ENCODE measurements at regions not wholly inside any gene's neighbourhood (a gene's known extent, or its start where the extent isn't known, plus 50 kb on each side); places are given as distances from the start of the nearest gene placed in this dataset.

DNA sequence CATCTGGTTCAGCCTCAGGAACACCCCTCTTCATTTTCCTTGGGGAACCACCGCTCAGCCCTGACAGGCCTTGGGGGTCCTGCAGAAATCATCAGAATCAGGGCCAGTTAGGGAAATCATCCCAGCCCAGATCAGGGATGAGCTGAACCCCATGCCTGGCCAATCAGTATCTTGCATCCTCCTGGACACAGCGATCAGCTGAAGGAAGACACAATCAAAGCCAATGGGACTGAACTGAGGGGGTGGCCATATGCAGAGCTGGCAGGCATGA, 395.4 kb downstream of the MATN1 start:
- TF ChIP-seq TOX (CRISPR knock-in tag; IDR thresholded peaks at IDR 0.05; ENCODE audit: borderline replicate concordance): no peak
- ATAC-seq: no peak

DNA sequence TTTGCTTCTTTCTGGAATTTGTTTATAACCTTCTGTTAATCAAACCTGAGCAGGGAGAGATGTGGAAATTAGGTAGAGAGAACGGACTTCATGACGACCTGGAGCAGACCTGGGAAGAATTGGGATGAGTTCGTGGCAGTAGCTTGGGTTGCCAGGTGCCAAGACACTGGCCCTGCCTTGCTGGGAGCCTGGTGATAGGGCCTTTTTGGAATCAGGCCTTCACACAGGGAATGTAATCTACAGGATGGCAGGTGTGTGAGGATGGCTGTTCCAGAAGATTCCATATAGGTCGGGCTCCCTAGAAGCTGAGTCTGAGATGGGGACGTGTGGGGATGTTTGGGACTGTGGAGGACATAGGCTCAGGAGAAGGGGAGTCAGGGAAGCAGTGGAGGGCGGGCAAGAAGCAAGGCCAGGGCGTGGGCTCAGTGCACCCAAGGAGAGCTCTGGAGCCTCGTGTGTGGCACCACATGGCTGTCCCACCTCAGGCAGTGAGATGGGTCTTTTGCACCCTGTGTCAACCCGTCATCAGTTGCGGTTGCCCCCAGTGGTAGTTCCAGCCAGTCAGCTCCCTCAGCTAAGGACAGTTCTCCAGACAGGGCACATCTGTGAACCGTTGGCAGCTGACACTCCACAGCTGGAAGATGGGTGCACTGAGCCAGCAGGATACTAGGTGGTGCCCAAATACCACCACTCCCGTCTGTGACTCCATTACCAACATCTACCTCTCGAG, 395.9 kb downstream of the MATN1 start:
- TF ChIP-seq TOX (CRISPR knock-in tag; IDR thresholded peaks at IDR 0.05; ENCODE audit: borderline replicate concordance): no peak
- TF ChIP-seq, protein P1, sequence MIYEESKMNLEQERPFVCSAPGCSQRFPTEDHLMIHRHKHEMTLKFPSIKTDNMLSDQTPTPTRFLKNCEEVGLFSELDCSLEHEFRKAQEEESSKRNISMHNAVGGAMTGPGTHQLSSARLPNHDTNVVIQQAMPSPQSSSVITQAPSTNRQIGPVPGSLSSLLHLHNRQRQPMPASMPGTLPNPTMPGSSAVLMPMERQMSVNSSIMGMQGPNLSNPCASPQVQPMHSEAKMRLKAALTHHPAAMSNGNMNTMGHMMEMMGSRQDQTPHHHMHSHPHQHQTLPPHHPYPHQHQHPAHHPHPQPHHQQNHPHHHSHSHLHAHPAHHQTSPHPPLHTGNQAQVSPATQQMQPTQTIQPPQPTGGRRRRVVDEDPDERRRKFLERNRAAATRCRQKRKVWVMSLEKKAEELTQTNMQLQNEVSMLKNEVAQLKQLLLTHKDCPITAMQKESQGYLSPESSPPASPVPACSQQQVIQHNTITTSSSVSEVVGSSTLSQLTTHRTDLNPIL (CRISPR knock-in tag; IDR thresholded peaks at IDR 0.05; ENCODE audit: low read depth): no peak
- TF ChIP-seq ARNTL (CRISPR knock-in tag; IDR thresholded peaks at IDR 0.05; ENCODE audit: borderline replicate concordance, low read depth): no peak
- TF ChIP-seq CSDC2 (CRISPR knock-in tag; IDR thresholded peaks at IDR 0.05): no peak
- TF ChIP-seq SNAI2 (CRISPR knock-in tag; IDR thresholded peaks at IDR 0.05): no peak
- no peak for TF ChIP-seq ZNF565 (CRISPR knock-in tag; conservative IDR thresholded peaks at IDR 0.05; ENCODE audit: low read depth)
- TF ChIP-seq ZNF70 (CRISPR knock-in tag; IDR thresholded peaks at IDR 0.05): no peak
- TF ChIP-seq ZFP3 (CRISPR knock-in tag; IDR thresholded peaks at IDR 0.05): no peak
- no peak for TF ChIP-seq TCF4 (CRISPR knock-in tag; IDR thresholded peaks at IDR 0.05; ENCODE audit: borderline replicate concordance)
- no peak for TF ChIP-seq PPARA (CRISPR knock-in tag; IDR thresholded peaks at IDR 0.05; ENCODE audit: borderline replicate concordance)
- no peak for TF ChIP-seq GLIS3 (CRISPR knock-in tag; IDR thresholded peaks at IDR 0.05)
- no peak for ATAC-seq

DNA sequence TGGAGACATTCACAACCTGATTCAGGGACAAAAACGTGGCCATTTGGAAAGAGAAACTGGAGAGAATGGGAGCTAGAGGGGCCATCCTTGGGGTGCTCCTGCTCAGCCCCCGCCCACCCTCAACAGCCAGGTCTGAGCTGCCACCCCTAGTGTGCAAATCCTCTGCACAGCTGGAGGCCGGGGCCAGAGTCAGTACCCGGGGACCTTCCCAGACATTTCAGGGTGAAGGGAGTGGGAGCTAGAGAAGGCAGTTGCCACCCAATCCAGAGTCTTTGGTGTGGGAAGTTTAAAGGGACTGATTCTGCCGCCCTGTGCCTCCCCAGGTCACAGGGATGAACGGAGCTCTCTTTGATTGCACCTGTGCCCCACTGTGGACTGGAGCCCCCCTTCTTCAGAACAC, 397.4 kb downstream of the MATN1 start:
- no peak for TF ChIP-seq ZNF70 (CRISPR knock-in tag; IDR thresholded peaks at IDR 0.05)
- TF ChIP-seq ZFP3 (CRISPR knock-in tag; IDR thresholded peaks at IDR 0.05): no peak
- TF ChIP-seq SNAI2 (CRISPR knock-in tag; IDR thresholded peaks at IDR 0.05): no peak
- no peak for ATAC-seq

DNA sequence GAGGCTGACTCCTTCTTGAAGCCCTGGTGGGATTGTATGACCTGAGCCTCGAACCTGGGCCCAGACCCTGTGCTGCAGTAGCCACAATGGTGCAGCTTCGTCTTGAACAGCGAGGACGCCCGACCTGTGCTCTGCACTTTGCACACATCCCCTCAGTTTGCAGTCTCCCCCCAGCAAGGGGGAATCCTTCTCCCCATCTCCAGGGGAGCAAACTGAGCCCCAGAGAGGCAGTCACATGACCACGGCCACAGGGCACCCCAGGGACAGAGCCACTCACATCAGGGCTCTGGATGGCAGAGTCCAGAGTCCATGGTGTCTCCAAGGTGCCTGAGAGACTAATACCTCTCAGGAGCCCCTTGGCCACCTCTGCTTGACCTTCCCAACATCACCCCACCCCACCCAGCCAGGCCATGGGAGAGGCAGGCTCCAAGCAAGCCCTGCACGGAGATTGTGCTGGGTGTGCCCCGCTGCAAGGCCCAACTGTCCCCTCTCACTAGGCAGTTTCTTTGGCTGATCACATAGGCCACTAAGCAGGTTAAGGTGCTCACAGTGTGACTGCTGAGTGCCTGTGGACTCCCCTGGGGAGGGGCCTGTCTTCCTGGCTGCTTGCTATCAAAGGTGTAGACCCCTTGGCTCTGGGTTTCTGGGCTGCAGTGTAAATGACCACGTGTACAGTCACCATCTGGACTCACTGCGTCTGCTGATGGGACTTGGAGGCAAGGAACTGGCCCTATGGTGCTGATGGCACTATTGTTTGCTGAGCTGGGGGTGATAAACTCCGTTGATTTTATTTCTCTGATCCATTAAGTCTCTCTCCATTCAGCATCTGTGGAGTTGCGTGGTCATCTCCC, 398.1 kb downstream of the MATN1 start:
- ATAC-seq: no peak
- TF ChIP-seq ZNF8 (CRISPR knock-in tag; IDR thresholded peaks at IDR 0.05) (no peak), SNAI2 (CRISPR knock-in tag; IDR thresholded peaks at IDR 0.05) (no peak), RARB (CRISPR knock-in tag; IDR thresholded peaks at IDR 0.05) (no peak), OSR1 (CRISPR knock-in tag; IDR thresholded peaks at IDR 0.05) (no peak), CSDC2 (CRISPR knock-in tag; IDR thresholded peaks at IDR 0.05) (no peak)

DNA sequence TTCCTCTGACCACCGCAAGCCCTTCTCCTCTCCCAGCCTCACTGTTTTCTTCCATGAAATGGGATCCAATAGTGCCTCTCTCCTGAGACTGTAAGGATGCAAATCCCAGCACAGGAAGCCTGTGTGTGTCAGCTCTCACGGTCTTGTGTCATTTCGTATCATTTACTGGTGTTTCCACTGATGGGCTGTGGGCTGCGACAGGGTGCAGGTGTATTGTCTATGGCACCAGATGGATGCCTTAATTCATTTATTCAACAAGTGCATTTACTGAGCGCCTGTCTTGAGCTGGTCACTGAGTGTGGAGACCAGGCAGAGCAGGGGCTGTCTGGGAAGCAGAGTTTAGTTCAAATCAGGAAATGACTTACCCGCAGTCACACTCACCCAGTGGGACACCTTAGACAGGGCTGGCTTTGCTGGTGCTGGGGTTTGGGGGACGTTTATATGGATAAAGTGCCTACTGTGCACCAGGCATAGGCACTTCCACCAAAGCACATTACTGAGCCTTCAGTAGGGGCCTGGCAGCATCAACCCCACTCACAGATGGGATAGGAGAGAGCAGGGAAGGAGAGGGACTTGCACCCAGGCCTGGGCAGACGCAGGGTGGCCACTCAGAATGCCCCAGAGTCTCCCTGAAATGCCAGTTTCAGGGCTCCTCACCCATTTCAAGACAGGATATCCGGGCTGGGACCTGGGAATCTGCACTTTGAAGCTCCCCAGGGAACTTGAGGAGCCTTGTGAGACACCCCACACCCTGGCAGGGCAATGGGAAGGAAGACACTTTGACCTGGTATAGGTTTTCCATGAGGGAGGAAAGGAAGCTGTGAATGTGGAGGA, 398.9 kb downstream of the MATN1 start:
- no peak for TF ChIP-seq ZNF565 (CRISPR knock-in tag; conservative IDR thresholded peaks at IDR 0.05; ENCODE audit: low read depth)
- no peak for TF ChIP-seq ARNTL (CRISPR knock-in tag; IDR thresholded peaks at IDR 0.05; ENCODE audit: borderline replicate concordance, low read depth)
- no peak for TF ChIP-seq GLIS3 (CRISPR knock-in tag; IDR thresholded peaks at IDR 0.05)
- TF ChIP-seq, protein P2, sequence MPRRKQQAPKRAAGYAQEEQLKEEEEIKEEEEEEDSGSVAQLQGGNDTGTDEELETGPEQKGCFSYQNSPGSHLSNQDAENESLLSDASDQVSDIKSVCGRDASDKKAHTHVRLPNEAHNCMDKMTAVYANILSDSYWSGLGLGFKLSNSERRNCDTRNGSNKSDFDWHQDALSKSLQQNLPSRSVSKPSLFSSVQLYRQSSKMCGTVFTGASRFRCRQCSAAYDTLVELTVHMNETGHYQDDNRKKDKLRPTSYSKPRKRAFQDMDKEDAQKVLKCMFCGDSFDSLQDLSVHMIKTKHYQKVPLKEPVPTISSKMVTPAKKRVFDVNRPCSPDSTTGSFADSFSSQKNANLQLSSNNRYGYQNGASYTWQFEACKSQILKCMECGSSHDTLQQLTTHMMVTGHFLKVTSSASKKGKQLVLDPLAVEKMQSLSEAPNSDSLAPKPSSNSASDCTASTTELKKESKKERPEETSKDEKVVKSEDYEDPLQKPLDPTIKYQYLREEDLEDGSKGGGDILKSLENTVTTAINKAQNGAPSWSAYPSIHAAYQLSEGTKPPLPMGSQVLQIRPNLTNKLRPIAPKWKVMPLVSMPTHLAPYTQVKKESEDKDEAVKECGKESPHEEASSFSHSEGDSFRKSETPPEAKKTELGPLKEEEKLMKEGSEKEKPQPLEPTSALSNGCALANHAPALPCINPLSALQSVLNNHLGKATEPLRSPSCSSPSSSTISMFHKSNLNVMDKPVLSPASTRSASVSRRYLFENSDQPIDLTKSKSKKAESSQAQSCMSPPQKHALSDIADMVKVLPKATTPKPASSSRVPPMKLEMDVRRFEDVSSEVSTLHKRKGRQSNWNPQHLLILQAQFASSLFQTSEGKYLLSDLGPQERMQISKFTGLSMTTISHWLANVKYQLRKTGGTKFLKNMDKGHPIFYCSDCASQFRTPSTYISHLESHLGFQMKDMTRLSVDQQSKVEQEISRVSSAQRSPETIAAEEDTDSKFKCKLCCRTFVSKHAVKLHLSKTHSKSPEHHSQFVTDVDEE (CRISPR knock-in tag; IDR thresholded peaks at IDR 0.05): no peak
- TF ChIP-seq PPARA (CRISPR knock-in tag; IDR thresholded peaks at IDR 0.05; ENCODE audit: borderline replicate concordance): no peak
- TF ChIP-seq OSR1 (CRISPR knock-in tag; IDR thresholded peaks at IDR 0.05): no peak
- TF ChIP-seq, protein P3, sequence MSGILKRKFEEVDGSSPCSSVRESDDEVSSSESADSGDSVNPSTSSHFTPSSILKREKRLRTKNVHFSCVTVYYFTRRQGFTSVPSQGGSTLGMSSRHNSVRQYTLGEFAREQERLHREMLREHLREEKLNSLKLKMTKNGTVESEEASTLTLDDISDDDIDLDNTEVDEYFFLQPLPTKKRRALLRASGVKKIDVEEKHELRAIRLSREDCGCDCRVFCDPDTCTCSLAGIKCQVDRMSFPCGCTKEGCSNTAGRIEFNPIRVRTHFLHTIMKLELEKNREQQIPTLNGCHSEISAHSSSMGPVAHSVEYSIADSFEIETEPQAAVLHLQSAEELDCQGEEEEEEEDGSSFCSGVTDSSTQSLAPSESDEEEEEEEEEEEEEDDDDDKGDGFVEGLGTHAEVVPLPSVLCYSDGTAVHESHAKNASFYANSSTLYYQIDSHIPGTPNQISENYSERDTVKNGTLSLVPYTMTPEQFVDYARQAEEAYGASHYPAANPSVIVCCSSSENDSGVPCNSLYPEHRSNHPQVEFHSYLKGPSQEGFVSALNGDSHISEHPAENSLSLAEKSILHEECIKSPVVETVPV (CRISPR knock-in tag; IDR thresholded peaks at IDR 0.05): no peak
- no peak for TF ChIP-seq ZC3H10 (CRISPR knock-in tag; IDR thresholded peaks at IDR 0.05)
- TF ChIP-seq ZFP30 (CRISPR knock-in tag; IDR thresholded peaks at IDR 0.05): no peak
- TF ChIP-seq ZNF8 (CRISPR knock-in tag; IDR thresholded peaks at IDR 0.05): no peak
- no peak for TF ChIP-seq BACH2 (CRISPR knock-in tag; IDR thresholded peaks at IDR 0.05; ENCODE audit: borderline replicate concordance)
- no peak for TF ChIP-seq SNAI2 (CRISPR knock-in tag; IDR thresholded peaks at IDR 0.05)
- TF ChIP-seq, protein P4, sequence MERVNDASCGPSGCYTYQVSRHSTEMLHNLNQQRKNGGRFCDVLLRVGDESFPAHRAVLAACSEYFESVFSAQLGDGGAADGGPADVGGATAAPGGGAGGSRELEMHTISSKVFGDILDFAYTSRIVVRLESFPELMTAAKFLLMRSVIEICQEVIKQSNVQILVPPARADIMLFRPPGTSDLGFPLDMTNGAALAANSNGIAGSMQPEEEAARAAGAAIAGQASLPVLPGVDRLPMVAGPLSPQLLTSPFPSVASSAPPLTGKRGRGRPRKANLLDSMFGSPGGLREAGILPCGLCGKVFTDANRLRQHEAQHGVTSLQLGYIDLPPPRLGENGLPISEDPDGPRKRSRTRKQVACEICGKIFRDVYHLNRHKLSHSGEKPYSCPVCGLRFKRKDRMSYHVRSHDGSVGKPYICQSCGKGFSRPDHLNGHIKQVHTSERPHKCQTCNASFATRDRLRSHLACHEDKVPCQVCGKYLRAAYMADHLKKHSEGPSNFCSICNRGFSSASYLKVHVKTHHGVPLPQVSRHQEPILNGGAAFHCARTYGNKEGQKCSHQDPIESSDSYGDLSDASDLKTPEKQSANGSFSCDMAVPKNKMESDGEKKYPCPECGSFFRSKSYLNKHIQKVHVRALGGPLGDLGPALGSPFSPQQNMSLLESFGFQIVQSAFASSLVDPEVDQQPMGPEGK (CRISPR knock-in tag; IDR thresholded peaks at IDR 0.05; ENCODE audit: borderline replicate concordance): no peak
- no peak for ATAC-seq
